HCT116 (cell line): ENCODE measurements at regions not wholly inside any gene's neighbourhood (a gene's known extent, or its start where the extent isn't known, plus 50 kb on each side); places are given as distances from the start of the nearest gene placed in this dataset.

Experiments
- CBX3 ChIP-seq: IDR thresholded peaks from 2 replicates; pipeline ENCODE4 v1.6.1; 2012; ENCODE audit warnings: low read depth
- CTCF ChIP-seq, 3 experiments: fragments of 200-600 bp in 1 of 3; sonication (generic) in 1 of 3; IDR thresholded peaks in 2 of 3; conservative IDR thresholded peaks in 1 of 3; 2 replicates each; pipeline ENCODE4 v1.5.1; 2012 to 2017; ENCODE audit warnings: low read depth in 2 of 3, low read length in 2 of 3, antibody characterized with exemption in 1 of 3, borderline replicate concordance in 1 of 3, control low read depth in 1 of 3, mild to moderate bottlenecking in 1 of 3, mixed read lengths in 1 of 3, mixed run types in 1 of 3, moderate library complexity in 1 of 3; ENCODE audit not compliant: insufficient read depth in 1 of 3
- EGR1 ChIP-seq: IDR thresholded peaks from 2 replicates; pipeline ENCODE4 v1.6.1; 2012; ENCODE audit warnings: low read depth
- MAX ChIP-seq: IDR thresholded peaks from 2 replicates; pipeline ENCODE4 v1.6.1; 2012
- POLR2A ChIP-seq: IDR thresholded peaks from 2 replicates; pipeline ENCODE4 v1.7.0; 2011; ENCODE audit warnings: borderline replicate concordance; ENCODE audit not compliant: insufficient read depth, insufficient read length; ENCODE audit errors: extremely low read depth
- TCF7L2 ChIP-seq: IDR thresholded peaks from 2 replicates; pipeline ENCODE4 v1.7.0; 2011; ENCODE audit warnings: borderline replicate concordance, inconsistent platforms; ENCODE audit not compliant: insufficient read depth, insufficient read length; ENCODE audit errors: extremely low read depth
- YY1 ChIP-seq: IDR thresholded peaks from 2 replicates; pipeline ENCODE4 v1.6.1; 2011; ENCODE audit warnings: low read length, low read depth, moderate library complexity, mild to moderate bottlenecking; ENCODE audit not compliant: insufficient replicate concordance; ENCODE audit errors: extremely low read depth

DNA sequence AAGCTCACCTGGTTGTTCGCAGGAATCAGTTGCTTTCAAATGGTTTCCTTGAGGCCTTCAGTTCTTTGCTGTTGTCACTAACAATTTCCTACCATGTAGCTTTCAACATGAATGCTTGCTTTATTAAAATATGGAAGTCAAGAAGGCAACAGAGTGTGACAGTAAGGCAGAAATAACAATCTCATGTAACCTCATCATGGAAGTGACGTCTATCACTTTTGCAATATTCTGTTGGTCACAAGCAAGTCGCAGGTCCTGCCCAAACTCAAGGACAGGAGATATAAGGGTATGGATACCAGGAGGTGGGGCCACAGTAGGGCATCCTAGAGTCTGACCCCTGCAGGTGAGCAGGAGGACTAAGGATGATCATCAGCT is 296.8 kb upstream of the ZP4 start:
- TF ChIP-seq TCF7L2: no peak
- no peak for TF ChIP-seq CTCF (IDR thresholded peaks at IDR 0.05 in 2 of 3, conservative IDR thresholded peaks at IDR 0.05 in 1 of 3; ENCODE audit: borderline replicate concordance in 1 of 3, insufficient read depth in 1 of 3, low read depth in 2 of 3, low read length in 2 of 3)
- no peak for TF ChIP-seq MAX
- no peak for TF ChIP-seq CBX3
- no peak for TF ChIP-seq EGR1
- no peak for TF ChIP-seq POLR2A
- TF ChIP-seq YY1: no peak
